GM10248 (cell line): ENCODE measurements at regions not wholly inside any gene's neighbourhood (a gene's known extent, or its start where the extent isn't known, plus 50 kb on each side); places are given as distances from the start of the nearest gene placed in this dataset.

Experiments used
- CTCF ChIA-PET: fragments of 300-600 bp; sonication (Branson Sonifier 250); formaldehyde crosslinking; extraction: SDS; loops from one replicate; lab custom pipeline; 2021; ENCODE audit warnings: antibody characterized with exemption; lab: Yijun Ruan, JAX
- POLR2A ChIA-PET: fragments of 350-650 bp; sonication (Branson Sonifier 250); formaldehyde crosslinking; extraction: SDS; loops from one replicate; lab custom pipeline; 2020; ENCODE audit warnings: antibody characterized with exemption; lab: Yijun Ruan, JAX
- DNase-seq: peaks from one replicate; pipeline ENCODE4 v3.0.0; 2012; ENCODE audit errors: extremely low spot score
- TF ChIP-seq, protein P1 (sequence below): IDR thresholded peaks from 2 replicates; pipeline ENCODE4 v1.5.1; 2012; ENCODE audit warnings: mild to moderate bottlenecking, low read depth; ENCODE audit errors: extremely low read depth, missing control alignments, control extremely low read depth

DNA sequence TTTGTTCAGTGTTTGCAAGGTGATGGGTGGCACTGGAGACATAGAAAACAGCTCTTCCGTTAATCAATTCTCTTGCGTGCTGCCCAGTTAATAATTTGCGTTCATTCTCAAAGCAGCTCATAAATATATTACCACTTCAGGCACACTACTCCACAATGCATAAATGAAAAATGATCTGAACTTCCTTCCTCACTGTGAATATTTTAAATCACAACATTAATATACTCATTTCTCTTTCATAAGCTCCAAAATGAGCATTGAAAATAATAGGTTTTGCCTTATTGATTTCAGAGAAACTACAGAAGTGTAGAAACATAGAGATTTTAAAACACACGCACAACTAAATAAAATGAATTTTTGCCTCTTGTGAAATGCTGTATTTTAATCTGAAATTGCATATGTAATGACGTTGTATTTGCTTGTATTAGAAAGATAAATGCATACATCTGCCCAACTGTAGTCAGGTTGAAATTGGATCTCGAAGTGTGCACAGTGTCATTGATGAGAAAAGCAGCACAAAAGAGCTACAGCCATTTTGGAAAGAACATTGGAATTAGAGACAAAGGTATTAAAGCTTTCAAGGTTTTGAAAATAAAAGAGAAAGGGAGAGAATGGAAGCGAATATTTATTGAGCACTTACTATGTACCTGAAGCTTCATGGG is 350.5 kb downstream of the LPIN1 start:
- CTCF ChIA-PET = interaction anchor here (1.0 to 2.0 kb wide), 6 partner anchors 9 to 72 kb away, joined by 3 to 5 read pairs (median 3); no protein-coding TSS in a partner anchor
- POLR2A ChIA-PET = no interaction called here
- DNase-seq = no peak
- TF ChIP-seq, protein P1, sequence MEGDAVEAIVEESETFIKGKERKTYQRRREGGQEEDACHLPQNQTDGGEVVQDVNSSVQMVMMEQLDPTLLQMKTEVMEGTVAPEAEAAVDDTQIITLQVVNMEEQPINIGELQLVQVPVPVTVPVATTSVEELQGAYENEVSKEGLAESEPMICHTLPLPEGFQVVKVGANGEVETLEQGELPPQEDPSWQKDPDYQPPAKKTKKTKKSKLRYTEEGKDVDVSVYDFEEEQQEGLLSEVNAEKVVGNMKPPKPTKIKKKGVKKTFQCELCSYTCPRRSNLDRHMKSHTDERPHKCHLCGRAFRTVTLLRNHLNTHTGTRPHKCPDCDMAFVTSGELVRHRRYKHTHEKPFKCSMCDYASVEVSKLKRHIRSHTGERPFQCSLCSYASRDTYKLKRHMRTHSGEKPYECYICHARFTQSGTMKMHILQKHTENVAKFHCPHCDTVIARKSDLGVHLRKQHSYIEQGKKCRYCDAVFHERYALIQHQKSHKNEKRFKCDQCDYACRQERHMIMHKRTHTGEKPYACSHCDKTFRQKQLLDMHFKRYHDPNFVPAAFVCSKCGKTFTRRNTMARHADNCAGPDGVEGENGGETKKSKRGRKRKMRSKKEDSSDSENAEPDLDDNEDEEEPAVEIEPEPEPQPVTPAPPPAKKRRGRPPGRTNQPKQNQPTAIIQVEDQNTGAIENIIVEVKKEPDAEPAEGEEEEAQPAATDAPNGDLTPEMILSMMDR = no peak

DNA sequence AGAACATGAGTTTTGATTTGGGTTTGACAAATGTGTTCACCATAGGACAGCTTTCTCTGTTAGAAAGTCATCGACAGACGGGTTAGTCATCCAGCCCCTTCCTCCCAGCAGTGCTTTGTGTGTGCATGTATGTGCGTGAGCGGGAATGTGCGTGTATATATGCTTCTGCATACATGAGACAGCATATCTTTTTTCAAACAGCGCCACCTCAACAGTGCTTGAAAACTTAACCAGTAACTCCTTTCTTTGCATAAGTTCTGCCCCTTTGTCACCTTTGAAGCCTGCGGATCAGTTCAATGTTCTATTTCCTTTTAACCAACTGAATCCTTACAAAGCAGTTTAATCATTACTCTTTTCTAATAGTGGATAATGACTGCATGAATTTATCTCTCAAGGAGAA is 351.4 kb downstream of the LPIN1 start:
- TF ChIP-seq, protein P1 = no peak
- no peak for DNase-seq
- CTCF ChIA-PET = interaction anchor here (1.0 to 2.0 kb wide), 3 partner anchors 10 to 12 kb away, joined by 3 to 5 read pairs (median 3); no protein-coding TSS in a partner anchor
- POLR2A ChIA-PET = no interaction called here

DNA sequence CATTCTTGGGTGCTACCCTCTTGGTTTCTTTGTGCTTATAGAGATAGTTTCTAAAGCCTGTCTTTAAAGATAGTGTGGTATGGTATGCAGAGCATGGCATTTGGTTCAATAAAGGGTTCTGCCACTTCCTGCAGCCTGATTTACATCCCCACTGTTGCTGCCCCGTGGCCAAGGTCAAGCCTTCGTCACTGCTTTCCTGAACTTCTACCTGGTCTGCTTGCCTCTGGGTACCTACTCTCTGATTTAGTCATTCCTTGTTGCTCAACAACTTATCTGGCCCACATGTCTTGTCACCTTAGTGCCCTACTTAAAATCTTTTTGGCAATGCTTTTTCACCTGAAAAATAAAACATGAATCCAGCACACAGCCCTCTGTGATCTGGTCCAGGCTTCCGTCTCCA is 352.9 kb downstream of the LPIN1 start:
- DNase-seq = no peak
- CTCF ChIA-PET = interaction anchor here (1.1 kb wide), 1 partner anchor 13 kb away, joined by 3 read pairs; no protein-coding TSS in a partner anchor
- TF ChIP-seq, protein P1 = no peak
- POLR2A ChIA-PET = no interaction called here

DNA sequence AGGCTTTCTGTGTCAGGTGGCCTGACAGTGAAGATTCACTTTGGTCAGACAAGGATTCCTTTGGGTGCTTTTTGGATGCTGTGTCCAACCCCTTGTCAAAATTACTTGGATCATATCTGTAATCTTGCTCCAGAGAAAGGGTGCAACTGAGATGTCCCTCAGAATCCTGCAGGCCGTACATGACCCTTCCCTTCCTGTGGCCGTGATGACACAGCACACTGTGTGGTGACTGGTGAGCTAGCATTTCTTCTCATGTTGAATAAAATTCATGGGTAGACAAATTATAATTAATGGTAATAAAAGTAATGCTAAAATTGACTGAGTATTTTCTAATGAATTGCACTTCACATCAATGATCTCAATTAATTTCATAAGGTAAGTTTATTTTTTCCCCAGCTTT is 356.2 kb downstream of the LPIN1 start:
- ChIA-PET CTCF (no interaction called here), POLR2A (no interaction called here)
- DNase-seq = no peak
- TF ChIP-seq, protein P1 = no peak

DNA sequence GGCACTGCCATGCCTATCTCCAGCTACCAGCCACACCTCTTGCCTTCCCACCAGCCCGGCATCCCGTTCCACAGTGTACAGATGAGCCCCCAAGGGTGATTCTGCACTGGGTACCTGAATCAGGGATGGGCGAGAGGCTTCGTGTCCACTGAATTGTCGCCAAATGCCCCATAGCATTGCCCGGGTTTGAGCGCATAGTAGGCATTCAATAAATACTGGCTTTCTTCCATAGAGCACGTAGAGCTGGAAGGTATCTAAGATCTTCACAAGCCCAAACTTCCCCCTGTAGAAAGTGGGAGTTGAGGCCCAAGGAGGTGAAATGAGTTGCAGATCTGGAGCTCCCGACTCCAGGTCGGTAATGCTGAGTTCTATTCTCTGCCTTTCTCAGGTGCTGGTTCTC is 358.7 kb downstream of the LPIN1 start:
- DNase-seq = no peak
- TF ChIP-seq, protein P1 = no peak
- CTCF ChIA-PET = interaction anchor here (1.4 kb wide), 1 partner anchor 18 kb away, joined by 3 read pairs; no protein-coding TSS in a partner anchor
- POLR2A ChIA-PET = no interaction called here

DNA sequence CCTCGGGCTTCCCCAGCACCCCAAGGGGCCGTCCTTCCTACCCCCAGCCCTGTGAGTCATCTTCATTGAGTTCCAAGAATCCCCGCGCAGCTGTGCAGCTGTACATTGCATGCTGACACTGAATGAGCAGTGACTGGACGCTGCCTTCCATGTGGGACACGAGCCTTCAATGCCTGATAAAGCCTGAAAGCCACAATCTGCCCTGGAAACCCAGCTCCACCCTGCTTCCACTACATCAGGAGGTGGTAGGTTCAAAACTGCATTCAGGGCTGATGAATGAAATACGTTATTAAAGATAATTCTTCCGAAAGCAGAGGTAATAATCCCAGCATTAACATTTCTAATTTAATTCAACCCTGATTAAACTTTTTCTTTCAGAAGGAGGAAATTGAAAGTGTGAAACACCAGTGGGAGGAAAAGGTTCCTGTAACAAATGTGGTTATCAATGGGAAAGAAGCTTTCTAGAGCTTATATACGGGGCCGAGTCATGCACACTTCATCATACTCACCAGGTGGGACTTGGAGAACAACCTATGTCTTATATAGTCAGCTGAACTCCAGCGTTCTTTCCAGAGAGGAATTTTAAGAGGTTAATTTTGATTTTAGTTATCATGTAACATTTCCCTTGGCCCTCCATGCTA is 360.1 kb downstream of the LPIN1 start:
- TF ChIP-seq, protein P1 = no peak
- ChIA-PET POLR2A (no interaction called here), CTCF (interaction anchor here (1.2 kb wide), 1 partner anchor 11 kb away, joined by 4 read pairs; no protein-coding TSS in a partner anchor)
- peak; percentile 24 for DNase-seq
